IMR-90 (cell line): ENCODE measurements at regions not wholly inside any gene's neighbourhood (a gene's known extent, or its start where the extent isn't known, plus 50 kb on each side); places are given as distances from the start of the nearest gene placed in this dataset.

ENCODE experiments used
- ATAC-seq: fragments of 200-7000 bp; cut with Tn5 transposase; 2 replicates; pipeline ENCODE4 v1.9.1; 2020; ENCODE audit warnings: low read depth, mild to moderate bottlenecking, moderate library complexity
- BruUV-seq: library from RNA; stranded (reverse); fragments of 400-500 nt; replicated peaks from 2 replicates; lab custom pipeline; 2021; lab: Mats Ljungman, UMichigan
- CTCF ChIA-PET: fragments of 300-600 bp; formaldehyde crosslinking; extraction: SDS; loops from one replicate; lab custom pipeline; 2021; ENCODE audit warnings: antibody characterized with exemption; lab: Yijun Ruan, JAX
- POLR2A ChIA-PET: fragments of 300-600 bp; sonication (Branson Sonifier 250); formaldehyde crosslinking; loops from one replicate; lab custom pipeline; 2022; ENCODE audit warnings: antibody characterized with exemption; ENCODE audit not compliant: unreplicated experiment; lab: Charles Lee
- DNase-seq: peaks from one replicate; pipeline ENCODE4 v3.0.0; 2013
- H2AFZ ChIP-seq: replicated peaks from 2 replicates; pipeline ENCODE3; 2013; ENCODE audit warnings: low read length, mild to moderate bottlenecking; ENCODE audit not compliant: poor library complexity
- H2AK5ac ChIP-seq: 2 replicates; pipeline ENCODE4 v1.6.1; 2013; ENCODE audit warnings: low read depth, low read length, inconsistent platforms
- H2AK9ac ChIP-seq: replicated peaks from 2 replicates; pipeline ENCODE3; 2013; ENCODE audit warnings: mild to moderate bottlenecking, low read depth, low read length, moderate library complexity; ENCODE audit not compliant: poor library complexity
- H2BK120ac ChIP-seq: 2 replicates; pipeline ENCODE4 v1.6.1; 2013; ENCODE audit warnings: low read depth, low read length, inconsistent platforms
- H2BK15ac ChIP-seq: 3 replicates; pipeline ENCODE4 v1.6.1; 2013; ENCODE audit warnings: low read depth, low read length, inconsistent platforms
- H2BK20ac ChIP-seq: 2 replicates; pipeline ENCODE4 v1.6.1; 2013; ENCODE audit warnings: low read depth, mild to moderate bottlenecking, inconsistent platforms, low read length, moderate library complexity
- H2BK5ac ChIP-seq: 2 replicates; pipeline ENCODE4 v1.6.1; 2013; ENCODE audit warnings: mild to moderate bottlenecking, low read depth, low read length, inconsistent platforms; ENCODE audit not compliant: poor library complexity, severe bottlenecking
- H3K14ac ChIP-seq: replicated peaks from 2 replicates; pipeline ENCODE4 v1.6.1; 2013; ENCODE audit warnings: low read depth, low read length, inconsistent platforms
- H3K18ac ChIP-seq: 2 replicates; pipeline ENCODE4 v1.6.1; 2013; ENCODE audit warnings: low read depth, low read length, control low read depth
- H3K23ac ChIP-seq: 2 replicates; pipeline ENCODE4 v1.6.1; 2013; ENCODE audit warnings: low read depth, low read length, inconsistent platforms
- H3K27ac ChIP-seq: 2 replicates; pipeline ENCODE4 v1.5.1; 2013; ENCODE audit warnings: mild to moderate bottlenecking, control low read depth, low read length; ENCODE audit not compliant: insufficient read depth
- H3K27me3 ChIP-seq: 2 replicates; pipeline ENCODE4 v1.6.1; 2013; ENCODE audit warnings: low read length; ENCODE audit not compliant: control insufficient read depth, insufficient read depth
- H3K36me3 ChIP-seq: 2 replicates; pipeline ENCODE4 v1.6.1; 2013; ENCODE audit warnings: low read length, mixed read lengths; ENCODE audit not compliant: control insufficient read depth, insufficient read depth
- H3K4ac ChIP-seq: 2 replicates; pipeline ENCODE4 v1.6.1; 2013; ENCODE audit warnings: low read depth, low read length, inconsistent platforms
- H3K4me1 ChIP-seq: 2 replicates; pipeline ENCODE4 v1.6.1; 2013; ENCODE audit warnings: low read length, mixed read lengths; ENCODE audit not compliant: control insufficient read depth, insufficient read depth
- H3K4me2 ChIP-seq: 2 replicates; pipeline ENCODE4 v1.6.1; 2013; ENCODE audit warnings: low read depth, mild to moderate bottlenecking, control low read depth, low read length, moderate library complexity
- H3K4me3 ChIP-seq: 2 replicates; pipeline ENCODE4 v1.5.1; 2013; ENCODE audit warnings: low read depth, mild to moderate bottlenecking, control low read depth, low read length, moderate library complexity; ENCODE audit not compliant: insufficient read depth
- H3K56ac ChIP-seq: 2 replicates; pipeline ENCODE4 v1.6.1; 2013; ENCODE audit warnings: low read length, inconsistent platforms; ENCODE audit not compliant: insufficient read depth; ENCODE audit errors: extremely low read depth
- H3K79me1 ChIP-seq, 2 experiments: 2 replicates each; pipeline ENCODE4 v1.6.1; 2013; ENCODE audit warnings: low read length in 2 of 2, inconsistent platforms in 1 of 2, low read depth in 1 of 2
- H3K9ac ChIP-seq: 2 replicates; pipeline ENCODE4 v1.6.1; 2013; ENCODE audit warnings: low read depth, low read length, control low read depth
- H3K9me1 ChIP-seq: 2 replicates; pipeline ENCODE4 v1.6.1; 2013; ENCODE audit warnings: low read length, inconsistent platforms; ENCODE audit not compliant: insufficient read depth
- H3K9me3 ChIP-seq: 2 replicates; pipeline ENCODE4 v1.6.1; 2013; ENCODE audit warnings: low read length; ENCODE audit not compliant: control insufficient read depth, insufficient read depth
- H4K20me1 ChIP-seq: 2 replicates; pipeline ENCODE4 v1.6.1; 2013; ENCODE audit warnings: low read length, inconsistent platforms; ENCODE audit not compliant: insufficient read depth
- H4K5ac ChIP-seq: 2 replicates; pipeline ENCODE4 v1.6.1; 2013; ENCODE audit warnings: mild to moderate bottlenecking, low read depth, low read length, control low read depth
- H4K8ac ChIP-seq, 2 experiments: 2 replicates each; pipeline ENCODE4 v1.6.1; 2013; ENCODE audit warnings: low read depth in 2 of 2, low read length in 2 of 2, control low read depth in 1 of 2, inconsistent platforms in 1 of 2
- H4K91ac ChIP-seq: 2 replicates; pipeline ENCODE4 v1.6.1; 2013; ENCODE audit warnings: low read depth, low read length, inconsistent platforms; ENCODE audit not compliant: insufficient read depth
- MAFK ChIP-seq: IDR thresholded peaks from 2 replicates; pipeline ENCODE4 v1.6.1; 2012; ENCODE audit warnings: low read depth, low read length, improper control_type of control experiment
- MAZ ChIP-seq: IDR thresholded peaks from 2 replicates; pipeline ENCODE4 v1.6.1; 2012; ENCODE audit warnings: low read depth, mild to moderate bottlenecking, low read length, improper control_type of control experiment, moderate library complexity, borderline replicate concordance
- MXI1 ChIP-seq: IDR thresholded peaks from 2 replicates; pipeline ENCODE4 v1.6.1; 2012; ENCODE audit warnings: low read depth, mild to moderate bottlenecking, low read length, moderate library complexity, borderline replicate concordance
- RCOR1 ChIP-seq: IDR thresholded peaks from 2 replicates; pipeline ENCODE4 v1.6.1; 2012; ENCODE audit warnings: mild to moderate bottlenecking, low read length, improper control_type of control experiment; ENCODE audit not compliant: insufficient replicate concordance
- USF2 ChIP-seq: fragments of 150-350 bp; IDR thresholded peaks from 2 replicates; pipeline ENCODE4 v1.6.1; 2017; ENCODE audit warnings: mild to moderate bottlenecking, antibody characterized with exemption, low read length, low read depth
- WGBS, 2 experiments: methylation state at CpG; one replicate each; pipeline versions ENCODE4 v1.1.5 to v1.1.7; 2013; ENCODE audit warnings: missing lambda C conversion rate in 2 of 2; ENCODE audit not compliant: insufficient read length in 1 of 2; ENCODE audit errors: extremely low coverage in 2 of 2; 5-methylcytosine and 5-hydroxymethylcytosine counted together
- dilution Hi-C: fragments of 300-500 bp; cut with HindIII; formaldehyde crosslinking; loops from one replicate; pipeline ENCODE4 v1.14.3; 2018; ENCODE audit warnings: low sequenced_read_pairs; ENCODE audit not compliant: unreplicated experiment
- in situ Hi-C: fragments of 300-500 bp; cut with MboI; formaldehyde crosslinking; loops from 3 replicates; pipeline ENCODE4 v1.14.3; 2019; ENCODE audit warnings: low sequenced_read_pairs, inconsistent platforms, mixed read lengths
- intact Hi-C: fragments of 100-400 bp; cut with micrococcal nuclease; formaldehyde crosslinking; loops from 2 replicates; pipeline ENCODE4 v1.10.0; 2022
- TF ChIP-seq, protein P1 (sequence below): fragments of 150-350 bp; IDR thresholded peaks from 2 replicates; pipeline ENCODE4 v1.6.1; 2016; ENCODE audit warnings: low read depth, mild to moderate bottlenecking, low read length, moderate library complexity, borderline replicate concordance

DNA sequence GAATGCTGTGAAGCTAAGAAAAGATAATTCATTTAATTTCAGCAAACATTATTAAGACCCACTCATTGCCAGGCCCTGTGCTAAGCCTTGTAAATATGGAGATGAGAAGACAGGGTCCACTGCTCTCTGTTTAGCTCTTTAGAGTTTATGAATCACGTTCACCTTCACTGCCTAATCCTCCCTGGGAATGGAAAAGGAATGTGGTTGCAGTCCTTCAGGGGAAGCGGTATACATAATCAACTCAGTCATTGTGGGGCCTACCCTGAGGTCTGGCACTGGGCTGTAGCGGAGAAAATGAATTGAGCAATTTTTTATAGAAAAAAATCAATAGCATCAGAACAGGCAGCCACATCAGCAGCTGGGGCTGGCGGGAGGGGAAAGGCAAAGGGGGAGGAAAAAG is 412.1 kb upstream of the NFIA start:
- Histone ChIP-seq H3K36me3 (no peaks in the 10 kb centered on the region), H3K4me2 (no peak overlapping the region), H3K23ac (no peak overlapping the region), H3K4ac (no peak overlapping the region), H3K14ac (no peak overlapping the region), H4K5ac (no peak overlapping the region), H3K9me1 (no peaks in the 10 kb centered on the region), H4K91ac (no peak overlapping the region), H3K4me1 (no peaks in the 10 kb centered on the region), H3K56ac (no peak overlapping the region), H2BK20ac (no peak overlapping the region), H4K8ac (no peak overlapping the region), H3K9me3 (peaks cover 18% of the 10 kb centered on the region), H3K27me3 (no peaks in the 10 kb centered on the region), H2BK120ac (no peak overlapping the region), H3K18ac (no peak overlapping the region), H2AFZ (no peak overlapping the region), H3K4me3 (no peak overlapping the region), H3K9ac (no peak overlapping the region), H3K79me1 (no peaks in the 10 kb centered on the region), H2BK5ac (no peak overlapping the region), H4K20me1 (no peaks in the 10 kb centered on the region), H2BK15ac (no peak overlapping the region), H3K27ac (no peak overlapping the region), H2AK9ac (no peak overlapping the region), H2AK5ac (no peak overlapping the region)
- dilution Hi-C loops, result no loop called here
- ChIA-PET CTCF (no interaction called here), POLR2A (no interaction called here)
- intact Hi-C loops, result no loop called here
- WGBS, 2 experiments, result no CpG with 5 or more reads among the region's 4 CpGs
- ATAC-seq (no peak), DNase-seq (no peak)
- in situ Hi-C loops, result no loop called here
- no TSS peak for BruUV-seq
- no peak for TF ChIP-seq MXI1
- TF ChIP-seq, protein P1, sequence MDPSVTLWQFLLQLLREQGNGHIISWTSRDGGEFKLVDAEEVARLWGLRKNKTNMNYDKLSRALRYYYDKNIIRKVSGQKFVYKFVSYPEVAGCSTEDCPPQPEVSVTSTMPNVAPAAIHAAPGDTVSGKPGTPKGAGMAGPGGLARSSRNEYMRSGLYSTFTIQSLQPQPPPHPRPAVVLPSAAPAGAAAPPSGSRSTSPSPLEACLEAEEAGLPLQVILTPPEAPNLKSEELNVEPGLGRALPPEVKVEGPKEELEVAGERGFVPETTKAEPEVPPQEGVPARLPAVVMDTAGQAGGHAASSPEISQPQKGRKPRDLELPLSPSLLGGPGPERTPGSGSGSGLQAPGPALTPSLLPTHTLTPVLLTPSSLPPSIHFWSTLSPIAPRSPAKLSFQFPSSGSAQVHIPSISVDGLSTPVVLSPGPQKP, result no peak
- TF ChIP-seq MAFK, result no peak
- no peak for TF ChIP-seq RCOR1
- TF ChIP-seq MAZ, result no peak
- TF ChIP-seq USF2, result no peak
